Right renal cortex interstitium (tissue), 3 donors: ENCODE measurements at regions not wholly inside any gene's neighbourhood (a gene's known extent, or its start where the extent isn't known, plus 50 kb on each side); places are given as distances from the start of the nearest gene placed in this dataset.

Experiments used
- DNase-seq, 3 donors: peaks; one replicate each; pipeline ENCODE4 v3.0.0-alpha.2; 2013; ENCODE audit warnings: low read depth in 3 of 3, low spot score in 2 of 3

DNA sequence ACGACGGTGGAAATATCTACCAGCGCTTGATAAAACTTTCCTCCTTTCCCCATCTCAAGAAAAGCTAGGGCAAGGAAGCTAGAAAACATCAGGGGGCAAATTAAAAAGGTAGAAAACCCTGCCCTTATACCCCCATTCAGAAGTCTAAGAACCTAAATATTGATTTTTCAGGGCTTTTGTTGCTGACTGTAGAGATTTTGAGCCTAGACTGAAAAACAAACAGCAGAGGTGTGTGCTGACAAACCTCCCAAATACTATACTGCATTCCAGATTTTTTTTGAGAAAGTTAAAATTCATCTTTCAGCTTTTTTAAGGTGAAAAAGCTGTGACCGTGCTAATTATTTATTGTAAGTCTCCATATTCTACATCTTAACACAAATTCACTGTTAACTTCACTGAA is 478.3 kb upstream of the SOX5 start:
- DNase-seq: no peak

DNA sequence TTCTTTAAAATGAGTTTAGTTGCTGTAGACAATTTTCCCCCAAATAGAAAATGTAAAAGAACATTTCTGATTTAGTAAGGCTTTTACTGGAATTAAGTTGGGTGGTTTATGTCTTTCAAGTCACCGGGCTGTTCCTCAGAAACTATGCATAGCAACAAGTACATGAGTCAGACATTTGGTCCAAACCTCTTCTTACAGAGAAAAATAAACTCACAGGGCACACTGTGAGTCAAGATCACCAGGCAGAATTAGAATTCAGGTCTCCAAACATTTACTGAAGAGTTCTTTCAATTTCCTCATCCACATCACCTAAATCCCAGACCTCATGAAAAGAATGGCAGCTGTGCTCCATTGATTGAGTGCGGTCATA is 476.1 kb upstream of the SOX5 start:
- no peak for DNase-seq

- DNase-seq: no peak
Measured at GRCh38 chr12:24424889-24425600, 475.6 kb upstream of the SOX5 start.

GRCh38 chr12:24424376-24424775 is 474.9 kb upstream of the SOX5 start:
- DNase-seq: no peak

DNA sequence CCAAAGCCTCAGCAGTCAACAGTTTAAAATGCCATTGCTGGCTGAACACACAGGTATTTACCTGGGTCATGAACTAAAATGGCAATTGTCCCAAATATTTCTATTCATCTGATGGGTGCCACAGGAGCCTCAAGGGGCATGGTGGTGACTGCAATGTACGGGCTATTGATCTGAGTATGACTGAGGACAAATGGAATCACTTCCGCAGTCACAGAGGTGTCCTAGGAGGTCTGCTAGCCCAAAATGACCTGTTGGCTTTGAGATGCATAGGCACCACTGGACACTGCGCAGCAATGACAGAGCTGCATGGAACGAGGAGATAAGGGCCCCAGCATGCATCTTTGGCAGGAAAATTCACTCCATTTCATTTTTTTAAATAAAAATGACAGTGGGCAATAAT is 474.1 kb upstream of the SOX5 start:
- DNase-seq: no peak

GRCh38 chr12:24421759-24422158 is 472.3 kb upstream of the SOX5 start:
- no peak for DNase-seq

DNA sequence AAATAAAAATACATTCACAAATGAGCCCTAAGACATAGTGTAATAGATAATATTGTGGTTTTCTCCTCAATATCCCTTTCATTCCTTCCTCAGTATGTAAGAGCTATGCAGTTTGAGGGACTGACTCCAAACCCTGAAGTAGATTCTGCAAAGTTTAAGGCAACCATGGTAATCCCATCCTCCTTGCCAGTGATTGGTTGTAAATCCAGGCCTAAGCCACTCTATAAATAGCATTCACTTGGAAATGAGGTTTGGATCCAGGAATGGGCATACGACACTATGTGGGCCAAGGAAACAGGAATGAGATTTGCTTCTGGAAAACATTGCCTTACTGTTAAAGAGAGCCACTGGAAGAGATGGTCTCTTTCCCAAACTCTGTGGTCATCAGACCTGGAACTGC is 468.7 kb upstream of the SOX5 start:
- no peak for DNase-seq

- DNase-seq: no peak
Measured at GRCh38 chr12:24416423-24417109, 467.1 kb upstream of the SOX5 start.

DNA sequence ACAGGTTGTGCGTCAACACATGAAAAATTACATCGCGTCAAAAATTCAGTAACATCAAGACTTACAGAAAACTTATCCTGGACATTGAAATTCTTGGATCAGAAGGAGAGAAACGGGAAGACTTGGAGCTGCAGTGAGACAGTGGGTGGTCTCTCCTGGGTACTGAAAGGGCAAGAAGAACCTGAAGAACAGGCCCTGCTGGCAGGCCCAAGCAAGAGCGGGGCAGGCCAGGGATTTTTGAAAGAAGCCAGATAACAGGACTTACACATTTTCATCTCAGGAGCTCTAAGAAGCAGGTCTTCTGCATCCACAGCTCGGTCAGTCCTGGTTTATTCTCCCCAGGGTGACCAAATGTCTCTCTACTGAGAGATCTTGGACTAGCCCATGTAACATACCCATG is 466.5 kb upstream of the SOX5 start:
- DNase-seq: no peak

DNA sequence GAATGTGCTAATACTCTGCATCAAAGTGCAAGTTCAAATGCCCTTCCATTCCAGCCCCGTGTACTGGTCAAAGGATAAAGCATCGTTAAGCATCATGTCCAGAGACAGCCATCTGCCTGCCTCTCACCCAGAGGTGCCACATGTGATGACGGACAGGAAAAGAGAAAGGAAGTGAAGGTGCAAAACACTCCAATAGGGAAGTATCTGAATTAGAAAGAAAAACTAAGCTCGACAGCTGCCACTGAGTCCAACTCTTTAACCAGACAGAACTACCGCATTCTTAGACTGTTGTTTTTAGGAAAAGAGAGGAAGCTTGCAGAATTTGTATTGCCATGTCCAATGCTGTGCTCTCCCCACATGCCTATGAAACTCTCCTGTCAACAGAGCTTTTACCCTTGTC is 465.0 kb upstream of the SOX5 start:
- no peak for DNase-seq

DNA sequence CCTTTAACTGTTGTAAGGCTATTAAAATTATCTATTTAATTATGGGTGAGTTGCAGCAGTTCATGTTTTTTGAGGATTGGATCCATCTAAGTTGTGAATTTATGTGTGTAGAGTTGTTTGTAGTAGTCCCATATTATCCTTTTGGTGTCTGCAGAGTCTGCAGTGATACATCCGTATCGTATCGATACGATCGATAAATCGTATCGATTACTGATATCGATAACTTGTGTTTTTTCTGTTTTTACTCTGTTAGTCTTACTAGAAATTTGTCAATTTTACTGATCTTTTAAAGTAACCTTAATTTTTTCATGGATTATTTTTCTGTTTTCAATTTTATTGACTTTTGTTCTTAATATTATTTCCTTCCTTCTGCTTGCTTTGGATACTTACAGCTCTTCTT is 462.5 kb upstream of the SOX5 start:
- no peak for DNase-seq

- no peak for DNase-seq
Measured at GRCh38 chr12:24409868-24410267, 460.4 kb upstream of the SOX5 start.

- DNase-seq: no peak
Measured at GRCh38 chr12:24408305-24408704, 458.8 kb upstream of the SOX5 start.

DNA sequence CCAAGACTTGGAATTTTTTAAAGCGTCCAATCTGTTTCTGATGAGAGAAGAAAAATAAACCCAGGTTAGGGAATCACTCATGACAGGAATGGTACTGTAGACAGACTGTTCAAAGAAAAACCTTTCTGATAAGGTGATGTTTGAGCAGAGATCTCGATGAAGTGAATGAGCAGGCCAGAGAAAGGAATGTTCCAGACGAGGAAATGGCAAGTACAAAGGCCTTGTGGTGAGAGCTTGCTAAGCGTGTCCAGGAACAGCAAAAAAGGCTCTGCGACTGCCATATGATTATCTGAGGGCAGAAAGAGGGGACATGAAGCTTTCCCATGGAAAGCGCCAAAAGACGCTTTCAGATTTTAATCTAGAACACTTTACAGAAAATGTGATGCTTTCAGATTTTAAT is 458.4 kb upstream of the SOX5 start:
- no peak for DNase-seq

- no peak for DNase-seq
Measured at GRCh38 chr12:24404086-24404815, 454.8 kb upstream of the SOX5 start.

GRCh38 chr12:24400533-24400932 is 451.1 kb upstream of the SOX5 start:
- no peak for DNase-seq

DNA sequence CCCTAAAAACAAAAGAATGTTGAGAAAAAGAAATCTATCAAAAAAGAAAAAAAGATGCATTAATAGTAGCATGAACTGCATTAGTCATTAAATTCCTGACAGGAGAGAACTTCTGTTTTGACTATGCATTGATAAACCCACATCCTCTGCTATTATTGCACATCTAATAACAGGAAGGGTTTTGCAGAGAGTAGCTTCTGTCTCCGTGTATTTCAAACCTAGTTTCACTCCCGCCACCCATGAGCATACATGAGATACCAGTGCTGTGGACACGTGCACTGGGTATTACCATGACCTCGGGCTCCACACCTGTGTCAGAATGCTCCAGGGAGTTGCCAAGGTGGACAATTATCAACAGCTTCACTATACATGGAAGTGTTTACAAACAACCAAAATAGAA is 449.1 kb upstream of the SOX5 start:
- no peak for DNase-seq

DNA sequence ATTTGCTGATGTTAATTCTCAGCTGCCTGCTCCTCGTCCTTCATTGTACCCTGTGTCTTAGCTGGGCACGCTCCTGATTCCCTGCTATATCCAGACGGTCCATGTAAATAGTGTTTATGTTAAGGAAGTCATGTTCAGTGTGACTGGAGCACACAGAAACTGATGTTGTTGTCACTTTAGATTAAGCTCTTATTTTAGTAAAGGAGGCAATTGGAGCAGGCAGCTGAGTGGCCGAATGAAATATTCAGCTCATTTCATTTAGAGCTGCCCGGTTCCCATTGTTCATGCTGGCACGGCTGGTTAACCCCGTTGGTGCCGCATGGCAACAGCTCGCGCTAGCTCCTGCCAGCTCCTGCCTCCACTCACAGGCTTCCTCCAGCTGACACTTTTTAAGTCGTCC is 446.8 kb upstream of the SOX5 start:
- DNase-seq: no peak

- no peak for DNase-seq
Measured at GRCh38 chr12:24394246-24394645, 444.8 kb upstream of the SOX5 start.

DNA sequence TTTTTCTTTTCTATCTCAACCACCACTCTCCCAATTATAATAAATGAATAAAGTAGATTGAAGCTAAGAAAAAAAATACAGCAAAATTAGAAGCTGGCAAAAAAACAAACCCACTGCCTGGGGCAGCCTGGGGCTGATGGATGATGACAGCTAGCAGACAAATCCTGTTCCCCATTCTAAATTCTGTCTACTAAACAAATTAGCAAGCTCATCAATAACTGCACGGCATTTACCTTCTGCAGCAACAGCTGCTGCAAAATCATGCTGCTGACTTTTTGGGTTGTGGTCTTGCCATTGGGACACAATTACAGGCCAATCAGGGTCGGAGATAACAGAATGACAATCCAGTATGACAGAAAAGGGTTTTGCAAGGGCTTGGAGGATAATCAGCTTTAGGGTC is 443.6 kb upstream of the SOX5 start:
- DNase-seq: no peak

DNA sequence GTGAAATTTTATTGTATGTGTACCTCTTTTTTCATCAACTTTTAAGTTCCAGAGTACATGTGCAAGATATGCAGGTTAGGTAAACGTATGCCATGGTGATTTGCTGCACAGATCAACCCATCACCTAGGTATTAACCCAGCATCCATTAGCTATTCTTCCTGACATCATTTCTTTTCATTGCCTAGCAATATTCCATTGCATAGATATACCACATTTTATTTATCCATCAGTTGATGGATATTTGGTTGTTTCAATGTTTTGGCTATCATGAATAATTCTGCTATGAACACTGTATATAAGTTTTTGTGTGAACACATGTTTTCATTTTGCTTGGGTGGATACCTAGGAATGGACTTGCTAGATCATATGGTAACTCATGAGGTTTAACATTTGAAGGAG is 439.9 kb upstream of the SOX5 start:
- no peak for DNase-seq

DNA sequence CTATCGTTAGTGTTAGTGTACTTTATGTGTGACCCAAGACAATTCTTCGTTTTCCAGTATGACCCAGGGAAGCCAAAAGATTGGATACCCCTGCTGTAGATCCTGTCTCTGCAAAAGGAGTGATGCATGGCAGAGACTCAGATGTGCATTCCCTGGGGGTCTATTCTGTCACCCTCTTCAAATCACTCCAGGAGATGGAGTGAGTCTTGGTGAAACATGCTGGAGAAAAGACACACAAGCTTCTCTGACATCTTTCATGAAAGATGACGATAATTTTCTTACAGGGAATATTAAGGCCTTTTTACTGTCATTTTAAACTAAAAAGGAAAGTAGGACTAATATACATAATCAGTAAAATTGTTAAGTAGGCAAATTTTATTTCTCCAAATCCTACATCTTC is 437.9 kb upstream of the SOX5 start:
- no peak for DNase-seq
